Upper lobe of right lung (tissue), 1 donor: ENCODE measurements at regions not wholly inside any gene's neighbourhood (a gene's known extent, or its start where the extent isn't known, plus 50 kb on each side); places are given as distances from the start of the nearest gene placed in this dataset.

Source experiments
- ATAC-seq: fragments of 200-7000 bp; cut with Tn5 transposase; one replicate; pipeline ENCODE4 v1.9.1; 2020; ENCODE audit warnings: mild to moderate bottlenecking, moderate library complexity
- DNase-seq: peaks from one replicate; pipeline ENCODE4 v3.0.0-alpha.2; 2020
- H3K27ac ChIP-seq: fragments of 200-600 bp; one replicate; pipeline ENCODE4 v1.8.0; 2022
- H3K27me3 ChIP-seq: fragments of 200-600 bp; one replicate; pipeline ENCODE4 v1.8.0; 2022; ENCODE audit warnings: mild to moderate bottlenecking
- H3K36me3 ChIP-seq: fragments of 200-600 bp; one replicate; pipeline ENCODE4 v1.8.0; 2022
- H3K4me1 ChIP-seq: fragments of 200-600 bp; one replicate; pipeline ENCODE4 v1.8.0; 2022
- H3K4me3 ChIP-seq: fragments of 200-600 bp; one replicate; pipeline ENCODE4 v1.8.0; 2022; ENCODE audit warnings: mild to moderate bottlenecking
- H3K9me3 ChIP-seq: fragments of 200-600 bp; one replicate; pipeline ENCODE4 v1.8.0; 2022
- CTCF ChIP-seq: fragments of 200-600 bp; IDR thresholded peaks from one replicate; pipeline ENCODE4 v1.8.0; 2022; ENCODE audit warnings: antibody characterized with exemption
- intact Hi-C: fragments of 100-400 bp; cut with DNase I; formaldehyde crosslinking; loops from one replicate; pipeline ENCODE4 v1.11.0; 2022
- donor health status: DM: no; HTN: yes; CAD: no; lungs with severe emphysema.

GRCh38 chr1:29397981-29398380 is 161.7 kb downstream of the PTPRU start:
- no peak for TF ChIP-seq CTCF
- no peak overlapping the region for H3K27ac ChIP-seq
- H3K4me3 ChIP-seq: no peak overlapping the region
- DNase-seq (no peak), ATAC-seq (no peak)
- no peaks in the 10 kb centered on the region for H3K27me3 ChIP-seq
- H3K9me3 ChIP-seq: no peaks in the 10 kb centered on the region
- no peaks in the 10 kb centered on the region for H3K36me3 ChIP-seq
- intact Hi-C loops: no loop called here
- H3K4me1 ChIP-seq: no peaks in the 10 kb centered on the region

- TF ChIP-seq CTCF: no peak
- DNase-seq (no peak), ATAC-seq (no peak)
- no peaks in the 10 kb centered on the region for H3K9me3 ChIP-seq
- intact Hi-C loops: no loop called here
- no peak overlapping the region for H3K4me3 ChIP-seq
- H3K4me1 ChIP-seq: no peaks in the 10 kb centered on the region
- H3K27ac ChIP-seq: no peak overlapping the region
- no peaks in the 10 kb centered on the region for H3K27me3 ChIP-seq
- no peaks in the 10 kb centered on the region for H3K36me3 ChIP-seq
These were observed 160.9 kb downstream of the PTPRU start for GRCh38 chr1:29397256-29397590.

- H3K36me3 ChIP-seq: no peaks in the 10 kb centered on the region
- DNase-seq (no peak), ATAC-seq (no peak)
- intact Hi-C loops: no loop called here
- TF ChIP-seq CTCF: no peak
- H3K27me3 ChIP-seq: peaks cover 3% of the 10 kb centered on the region
- H3K4me1 ChIP-seq: no peaks in the 10 kb centered on the region
- no peak overlapping the region for H3K4me3 ChIP-seq
- no peak overlapping the region for H3K27ac ChIP-seq
- no peaks in the 10 kb centered on the region for H3K9me3 ChIP-seq
These were observed 160.3 kb downstream of the PTPRU start for GRCh38 chr1:29396438-29397255.

- intact Hi-C loops: no loop called here
These were observed 159.6 kb downstream of the PTPRU start for GRCh38 chr1:29395736-29396437.

GRCh38 chr1:29394521-29395225 is 158.4 kb downstream of the PTPRU start:
- peaks cover 21% of the 10 kb centered on the region for H3K27me3 ChIP-seq
- intact Hi-C loops: no loop called here
- no peak for DNase-seq

More at GRCh38 chr1:29395736-29396437, 159.6 kb downstream of the PTPRU start:
- H3K27ac ChIP-seq: no peak overlapping the region
- H3K36me3 ChIP-seq: no peaks in the 10 kb centered on the region
- no peak overlapping the region for H3K4me3 ChIP-seq
- peak; percentile 36 for ATAC-seq
- H3K9me3 ChIP-seq: no peaks in the 10 kb centered on the region
- H3K4me1 ChIP-seq: no peaks in the 10 kb centered on the region
- TF ChIP-seq CTCF: no peak
- no peak for DNase-seq
- peaks cover 11% of the 10 kb centered on the region for H3K27me3 ChIP-seq

More at GRCh38 chr1:29394521-29395225, 158.4 kb downstream of the PTPRU start:
- no peaks in the 10 kb centered on the region for H3K9me3 ChIP-seq
- no peaks in the 10 kb centered on the region for H3K36me3 ChIP-seq
- H3K4me3 ChIP-seq: no peak overlapping the region
- H3K4me1 ChIP-seq: no peaks in the 10 kb centered on the region
- TF ChIP-seq CTCF: no peak
- ATAC-seq: no peak
- no peak overlapping the region for H3K27ac ChIP-seq
